ENCODE measurements at regions not wholly inside any gene's neighbourhood (a gene's known extent, or its start where the extent isn't known, plus 50 kb on each side); places are given as distances from the start of the nearest gene placed in this dataset.

DNA sequence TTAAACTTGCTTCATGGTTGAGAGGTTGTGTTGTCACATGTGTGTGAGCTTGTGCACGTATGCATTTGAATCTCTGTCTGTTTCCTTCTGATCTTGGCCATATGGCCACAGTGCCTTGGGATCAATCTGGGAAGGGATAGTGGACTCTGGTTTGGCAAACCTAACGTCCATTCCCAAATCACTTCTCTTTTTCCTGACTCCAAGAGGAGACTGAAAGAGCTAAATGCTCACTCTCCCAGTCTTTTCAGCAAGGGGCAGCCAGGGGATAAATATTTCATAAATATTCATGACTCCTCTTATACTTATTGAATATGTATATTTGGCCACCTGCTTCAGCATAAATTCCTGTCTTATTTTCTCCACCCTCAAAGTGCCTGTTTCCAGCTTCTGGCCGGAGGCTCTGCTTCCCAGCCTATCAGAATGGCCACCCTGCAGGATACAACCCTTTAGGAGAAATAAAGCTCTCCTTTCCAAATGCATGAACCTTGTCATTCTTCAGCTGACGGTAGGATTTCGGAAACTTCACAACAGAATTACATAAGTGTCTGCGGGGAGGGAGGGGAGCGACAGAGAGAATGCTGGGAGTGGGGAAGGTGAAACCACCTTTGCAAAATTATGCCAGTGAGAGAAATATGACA, 112.2 kb upstream of the COPS8 start:
- no peak overlapping the region for H3K4me3 ChIP-seq (ENCODE audit: low read depth in 1 of 3, low read length in 3 of 3)
- no peak for DNase-seq
- FAIRE-seq = no peak
- H3K4me1 ChIP-seq (ENCODE audit: control insufficient read depth in 3 of 3, insufficient read depth in 2 of 3, low read depth in 1 of 3, low read length in 2 of 3) = peaks cover 4 to 75% (median 18%) of the 10 kb centered on the region in 3 donors
- WGBS, 3 donors = 75 to 80% (median 77%) methylated on average over 7 of the region's 7 CpGs
- H3K9me3 ChIP-seq (ENCODE audit: control insufficient read depth in 2 of 2, insufficient read depth in 1 of 2, low read depth in 1 of 2, low read length in 1 of 2) = no peaks in the 10 kb centered on the region
- no peaks in the 10 kb centered on the region for H3K27me3 ChIP-seq (ENCODE audit: control insufficient read depth in 3 of 3, insufficient read depth in 3 of 3, low read length in 3 of 3)
- no peaks in the 10 kb centered on the region for H3K36me3 ChIP-seq (ENCODE audit: control insufficient read depth in 3 of 3, insufficient read depth in 2 of 3, low read depth in 1 of 3, low read length in 3 of 3)
- H3K27ac ChIP-seq (ENCODE audit: low read depth in 1 of 3, low read length in 2 of 3) = peak overlapping the region; percentile 18 to 97 (median 75)

DNA sequence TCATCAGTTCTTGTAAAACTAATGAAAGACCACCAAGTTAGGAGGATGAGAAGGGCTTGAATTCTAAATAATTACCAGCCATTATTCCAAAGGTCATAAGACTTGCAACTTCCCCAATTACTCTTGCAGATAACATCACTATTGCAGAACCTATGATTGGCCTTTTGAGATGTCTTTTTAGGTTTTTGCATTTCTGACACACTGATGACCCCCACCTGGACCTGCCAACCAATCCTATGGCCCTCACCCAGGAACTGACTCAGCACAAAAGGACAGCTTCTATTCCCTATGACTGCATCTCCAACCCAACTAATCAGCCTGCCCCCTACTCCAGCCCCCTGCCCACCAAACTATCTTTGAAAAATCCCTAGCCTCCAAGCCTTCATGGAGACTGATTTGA, 111.5 kb upstream of the COPS8 start:
- Histone ChIP-seq H3K4me3 (ENCODE audit: low read depth in 1 of 3, low read length in 3 of 3) (no peak overlapping the region), H3K36me3 (ENCODE audit: control insufficient read depth in 3 of 3, insufficient read depth in 2 of 3, low read depth in 1 of 3, low read length in 3 of 3) (no peaks in the 10 kb centered on the region), H3K9me3 (ENCODE audit: control insufficient read depth in 2 of 2, insufficient read depth in 1 of 2, low read depth in 1 of 2, low read length in 1 of 2) (no peaks in the 10 kb centered on the region), H3K4me1 (ENCODE audit: control insufficient read depth in 3 of 3, insufficient read depth in 2 of 3, low read depth in 1 of 3, low read length in 2 of 3) (peaks cover 3 to 68% (median 12%) of the 10 kb centered on the region in 3 donors), H3K27ac (ENCODE audit: low read depth in 1 of 3, low read length in 2 of 3) (no peak overlapping the region), H3K27me3 (ENCODE audit: control insufficient read depth in 3 of 3, insufficient read depth in 3 of 3, low read length in 3 of 3) (no peaks in the 10 kb centered on the region)
- FAIRE-seq (no peak), DNase-seq (no peak)

DNA sequence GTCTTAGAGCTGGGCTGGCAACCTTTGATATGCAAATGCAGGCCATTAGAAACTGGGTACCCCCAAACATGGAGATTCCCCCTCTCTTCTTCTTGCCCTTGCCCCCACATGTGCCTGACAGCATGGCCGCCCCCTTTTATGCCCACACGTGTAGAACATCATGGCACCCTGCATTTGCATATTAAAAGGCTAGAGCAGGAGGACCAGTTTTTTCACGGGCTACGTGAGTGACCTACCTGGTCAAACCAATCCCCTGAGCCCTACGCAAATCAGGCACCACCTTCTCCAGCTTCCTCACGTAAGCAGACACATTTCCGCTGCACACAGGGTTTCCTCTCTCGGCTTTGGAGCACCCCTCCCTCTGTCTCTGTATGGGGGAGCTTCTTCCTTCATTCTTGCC, 110.9 kb upstream of the COPS8 start:
- Histone ChIP-seq H3K4me3 (ENCODE audit: low read depth in 1 of 3, low read length in 3 of 3) (no peak overlapping the region), H3K9me3 (ENCODE audit: control insufficient read depth in 2 of 2, insufficient read depth in 1 of 2, low read depth in 1 of 2, low read length in 1 of 2) (no peaks in the 10 kb centered on the region), H3K27ac (ENCODE audit: low read depth in 1 of 3, low read length in 2 of 3) (no peak overlapping the region), H3K36me3 (ENCODE audit: control insufficient read depth in 3 of 3, insufficient read depth in 2 of 3, low read depth in 1 of 3, low read length in 3 of 3) (no peaks in the 10 kb centered on the region), H3K27me3 (ENCODE audit: control insufficient read depth in 3 of 3, insufficient read depth in 3 of 3, low read length in 3 of 3) (no peaks in the 10 kb centered on the region), H3K4me1 (ENCODE audit: control insufficient read depth in 3 of 3, insufficient read depth in 2 of 3, low read depth in 1 of 3, low read length in 2 of 3) (peaks cover 3 to 62% (median 10%) of the 10 kb centered on the region in 3 donors)
- no peak for DNase-seq
- 74 to 94% (median 87%) methylated on average over 8 of the region's 8 CpGs for WGBS, 3 donors
- no peak for FAIRE-seq

DNA sequence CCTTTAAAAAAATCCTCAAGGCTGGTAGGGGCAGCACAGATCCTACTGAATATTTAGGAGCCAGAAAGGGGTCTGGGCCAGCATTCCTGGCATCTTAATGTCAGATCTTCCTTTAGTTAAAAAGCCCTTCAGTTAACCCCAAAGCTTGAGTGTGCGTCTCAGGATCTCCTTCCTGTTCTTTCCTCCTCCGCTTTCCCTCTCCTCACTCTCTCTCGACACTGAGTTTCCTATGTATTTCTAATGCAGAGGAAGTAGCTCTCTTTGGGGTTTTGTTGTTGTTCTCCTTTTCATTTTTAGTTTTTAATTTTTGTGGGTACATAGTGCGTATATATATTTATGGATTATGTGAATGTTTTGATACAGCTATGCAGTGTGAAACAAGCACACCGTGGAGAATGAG, 109.9 kb upstream of the COPS8 start:
- no peak for DNase-seq
- Histone ChIP-seq H3K4me3 (ENCODE audit: low read depth in 1 of 3, low read length in 3 of 3) (no peak overlapping the region), H3K27ac (ENCODE audit: low read depth in 1 of 3, low read length in 2 of 3) (no peak overlapping the region), H3K36me3 (ENCODE audit: control insufficient read depth in 3 of 3, insufficient read depth in 2 of 3, low read depth in 1 of 3, low read length in 3 of 3) (no peaks in the 10 kb centered on the region), H3K27me3 (ENCODE audit: control insufficient read depth in 3 of 3, insufficient read depth in 3 of 3, low read length in 3 of 3) (no peaks in the 10 kb centered on the region), H3K9me3 (ENCODE audit: control insufficient read depth in 2 of 2, insufficient read depth in 1 of 2, low read depth in 1 of 2, low read length in 1 of 2) (no peaks in the 10 kb centered on the region), H3K4me1 (ENCODE audit: control insufficient read depth in 3 of 3, insufficient read depth in 2 of 3, low read depth in 1 of 3, low read length in 2 of 3) (peaks cover 3 to 52% (median 6%) of the 10 kb centered on the region in 3 donors)
- 85 to 89% (median 89%) methylated on average over 5 of the region's 5 CpGs for WGBS, 3 donors
- no peak for FAIRE-seq

DNA sequence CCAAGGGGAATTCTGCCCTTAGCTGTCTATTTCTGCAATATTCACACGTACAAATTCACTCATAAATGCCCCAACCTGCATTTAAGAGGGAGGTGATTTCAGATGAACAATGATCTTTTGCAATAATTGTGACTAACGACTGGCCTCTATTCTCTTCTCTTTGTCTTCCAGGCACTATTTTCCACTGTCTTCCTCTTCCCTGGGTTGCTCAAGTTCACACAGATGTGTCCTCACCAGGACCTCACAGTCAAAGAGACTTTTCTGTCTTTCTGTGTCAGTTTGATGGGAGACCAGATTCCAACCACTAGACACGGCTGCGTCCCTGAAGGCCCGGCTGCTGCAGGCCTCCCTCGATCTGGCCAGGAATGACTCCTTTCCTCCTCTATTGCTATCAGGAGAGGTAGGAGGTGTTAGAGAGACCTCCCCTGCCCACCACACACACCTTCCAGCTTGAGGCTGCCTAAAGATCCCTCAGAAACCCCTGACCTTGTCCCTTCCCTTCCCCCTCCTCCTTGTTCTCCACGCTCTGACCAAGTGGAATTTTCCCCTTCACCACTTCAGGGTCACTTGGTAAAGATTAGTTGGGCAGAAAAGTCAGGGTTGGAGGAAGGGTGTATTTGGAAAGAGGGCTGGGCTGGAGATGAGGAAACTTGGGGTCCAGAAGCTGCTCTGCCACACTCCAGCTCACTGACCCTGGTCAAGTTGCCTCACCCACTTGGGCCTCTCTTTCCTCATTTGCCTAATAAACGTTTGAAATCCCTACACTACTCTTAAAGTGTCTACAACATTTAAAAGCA, 109.2 kb upstream of the COPS8 start:
- H3K27me3 ChIP-seq (ENCODE audit: control insufficient read depth in 3 of 3, insufficient read depth in 3 of 3, low read length in 3 of 3) = no peaks in the 10 kb centered on the region
- no peak for DNase-seq
- FAIRE-seq = no peak
- 78 to 81% (median 80%) methylated on average over 8 of the region's 8 CpGs for WGBS, 3 donors
- H3K4me3 ChIP-seq (ENCODE audit: low read depth in 1 of 3, low read length in 3 of 3) = no peak overlapping the region
- peaks cover 3 to 45% (median 6%) of the 10 kb centered on the region in 3 donors for H3K4me1 ChIP-seq (ENCODE audit: control insufficient read depth in 3 of 3, insufficient read depth in 2 of 3, low read depth in 1 of 3, low read length in 2 of 3)
- no peaks in the 10 kb centered on the region for H3K9me3 ChIP-seq (ENCODE audit: control insufficient read depth in 2 of 2, insufficient read depth in 1 of 2, low read depth in 1 of 2, low read length in 1 of 2)
- peak overlapping the region in 1 of 3 donors; percentile 5 for H3K27ac ChIP-seq (ENCODE audit: low read depth in 1 of 3, low read length in 2 of 3)
- no peaks in the 10 kb centered on the region for H3K36me3 ChIP-seq (ENCODE audit: control insufficient read depth in 3 of 3, insufficient read depth in 2 of 3, low read depth in 1 of 3, low read length in 3 of 3)

DNA sequence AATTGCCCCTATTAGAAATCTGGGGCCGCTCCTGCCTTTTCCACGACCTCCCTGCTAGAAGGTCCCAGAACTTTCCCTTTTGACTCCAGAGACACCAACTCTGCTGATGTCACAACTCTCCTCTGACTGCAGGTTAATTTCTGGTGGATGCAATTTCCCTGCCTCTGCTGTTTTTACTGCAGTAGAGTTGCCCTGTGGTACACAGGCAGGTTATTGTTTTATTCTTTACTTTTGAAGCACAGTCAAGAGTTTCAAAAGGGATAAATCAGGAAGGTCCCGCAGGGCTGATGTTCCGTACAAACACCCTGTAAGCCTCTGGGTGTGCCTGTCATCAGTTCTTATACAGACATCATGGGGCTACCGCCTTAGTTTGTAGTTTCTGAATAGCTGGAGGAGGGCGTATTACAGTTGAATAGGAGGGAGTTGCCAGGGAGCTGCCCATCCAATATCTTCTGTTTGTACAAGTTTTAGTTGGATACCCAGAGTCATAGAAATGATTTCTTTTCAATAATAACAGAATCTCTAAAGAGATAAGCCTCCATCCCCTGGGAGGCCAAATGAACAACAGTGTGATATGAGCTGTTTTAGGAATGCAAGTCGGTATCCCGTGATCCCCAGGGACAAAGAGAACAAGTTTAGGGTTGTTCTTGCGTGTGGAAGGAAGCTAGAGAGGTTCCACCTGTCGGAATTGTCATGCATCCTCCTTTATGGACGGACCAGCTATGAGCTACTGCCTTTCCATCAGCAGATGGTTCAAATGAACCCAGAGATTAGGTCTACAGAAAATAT, 108.4 kb upstream of the COPS8 start:
- H3K27me3 ChIP-seq (ENCODE audit: control insufficient read depth in 3 of 3, insufficient read depth in 3 of 3, low read length in 3 of 3) = no peaks in the 10 kb centered on the region
- no peak overlapping the region for H3K4me3 ChIP-seq (ENCODE audit: low read depth in 1 of 3, low read length in 3 of 3)
- FAIRE-seq = no peak
- no peaks in the 10 kb centered on the region for H3K36me3 ChIP-seq (ENCODE audit: control insufficient read depth in 3 of 3, insufficient read depth in 2 of 3, low read depth in 1 of 3, low read length in 3 of 3)
- H3K9me3 ChIP-seq (ENCODE audit: control insufficient read depth in 2 of 2, insufficient read depth in 1 of 2, low read depth in 1 of 2, low read length in 1 of 2) = no peaks in the 10 kb centered on the region
- H3K4me1 ChIP-seq (ENCODE audit: control insufficient read depth in 3 of 3, insufficient read depth in 2 of 3, low read depth in 1 of 3, low read length in 2 of 3) = peaks cover 2 to 37% (median 6%) of the 10 kb centered on the region in 3 donors
- WGBS, 3 donors = 84 to 87% (median 86%) methylated on average over 11 of the region's 11 CpGs
- H3K27ac ChIP-seq (ENCODE audit: low read depth in 1 of 3, low read length in 2 of 3) = peak overlapping the region in 1 of 3 donors; percentile 5
- peak in 1 of 2 donors; percentile 67 for DNase-seq

DNA sequence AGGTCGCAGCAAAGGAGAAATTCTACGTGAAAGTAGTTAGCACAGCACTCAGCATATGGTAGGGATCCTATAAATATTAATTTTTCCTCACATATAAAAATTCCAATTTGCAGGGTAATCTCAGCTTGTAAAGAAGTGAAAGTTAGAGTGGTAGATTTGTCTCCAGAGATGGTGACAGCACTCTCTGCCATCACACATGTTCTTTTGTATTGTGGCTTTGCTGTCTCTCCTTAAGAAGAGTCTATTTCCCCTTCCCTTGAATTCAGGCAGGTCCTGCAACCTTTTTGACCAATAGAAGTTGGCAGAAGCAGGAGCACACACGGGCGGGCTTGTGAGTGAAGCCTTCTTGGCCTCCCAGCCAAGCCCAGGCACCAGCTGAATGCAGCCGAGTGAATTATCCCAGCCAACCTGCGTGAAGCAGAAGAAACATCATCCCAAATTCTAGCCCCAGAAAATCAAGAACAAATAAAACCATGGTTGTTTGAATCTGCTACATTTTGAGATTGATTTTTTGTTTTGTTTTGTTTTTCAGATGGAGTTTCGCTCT, 107.8 kb upstream of the COPS8 start:
- no peak for FAIRE-seq
- Histone ChIP-seq H3K36me3 (ENCODE audit: control insufficient read depth in 3 of 3, insufficient read depth in 2 of 3, low read depth in 1 of 3, low read length in 3 of 3) (no peaks in the 10 kb centered on the region), H3K4me3 (ENCODE audit: low read depth in 1 of 3, low read length in 3 of 3) (no peak overlapping the region), H3K9me3 (ENCODE audit: control insufficient read depth in 2 of 2, insufficient read depth in 1 of 2, low read depth in 1 of 2, low read length in 1 of 2) (peaks cover 0 to 5% of the 10 kb centered on the region in 2 donors), H3K27me3 (ENCODE audit: control insufficient read depth in 3 of 3, insufficient read depth in 3 of 3, low read length in 3 of 3) (no peaks in the 10 kb centered on the region), H3K4me1 (ENCODE audit: control insufficient read depth in 3 of 3, insufficient read depth in 2 of 3, low read depth in 1 of 3, low read length in 2 of 3) (peaks cover 0 to 36% (median 0%) of the 10 kb centered on the region in 3 donors), H3K27ac (ENCODE audit: low read depth in 1 of 3, low read length in 2 of 3) (peak overlapping the region in 1 of 3 donors; percentile 5)
- no peak for DNase-seq
- 91 to 93% (median 91%) methylated on average over 7 of the region's 7 CpGs for WGBS, 3 donors

DNA sequence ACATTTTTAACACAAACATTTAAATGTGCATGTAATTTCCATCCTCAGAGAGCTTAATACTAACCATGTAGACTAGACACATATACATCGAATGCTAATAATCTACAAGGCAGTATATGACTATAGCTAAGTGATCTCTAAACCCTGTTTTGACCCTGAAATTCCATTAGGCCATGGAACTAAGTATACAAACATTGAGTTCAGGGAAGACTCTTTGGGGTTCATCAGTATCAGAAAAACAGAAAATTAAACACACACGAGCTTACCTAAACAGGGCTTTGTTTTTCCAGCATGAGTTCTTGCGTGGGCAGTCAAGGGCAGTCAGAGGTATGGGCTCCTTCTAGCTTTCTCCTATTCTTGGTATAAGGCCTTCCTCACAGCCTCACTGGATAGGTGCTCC, 106.0 kb upstream of the COPS8 start:
- Histone ChIP-seq H3K27me3 (ENCODE audit: control insufficient read depth in 3 of 3, insufficient read depth in 3 of 3, low read length in 3 of 3) (no peaks in the 10 kb centered on the region), H3K9me3 (ENCODE audit: control insufficient read depth in 2 of 2, insufficient read depth in 1 of 2, low read depth in 1 of 2, low read length in 1 of 2) (peaks cover 0 to 14% of the 10 kb centered on the region in 2 donors), H3K27ac (ENCODE audit: low read depth in 1 of 3, low read length in 2 of 3) (no peak overlapping the region), H3K4me1 (ENCODE audit: control insufficient read depth in 3 of 3, insufficient read depth in 2 of 3, low read depth in 1 of 3, low read length in 2 of 3) (peaks cover 0 to 24% (median 0%) of the 10 kb centered on the region in 3 donors), H3K4me3 (ENCODE audit: low read depth in 1 of 3, low read length in 3 of 3) (no peak overlapping the region), H3K36me3 (ENCODE audit: control insufficient read depth in 3 of 3, insufficient read depth in 2 of 3, low read depth in 1 of 3, low read length in 3 of 3) (no peaks in the 10 kb centered on the region)
- no peak for FAIRE-seq
- no peak for DNase-seq
- WGBS, 3 donors = 86 to 93% (median 92%) methylated on average over 3 of the region's 3 CpGs

Measured in small intestine (tissue), 7 donors.